ENCODE measurements at regions not wholly inside any gene's neighbourhood (a gene's known extent, or its start where the extent isn't known, plus 50 kb on each side); places are given as distances from the start of the nearest gene placed in this dataset.

DNA sequence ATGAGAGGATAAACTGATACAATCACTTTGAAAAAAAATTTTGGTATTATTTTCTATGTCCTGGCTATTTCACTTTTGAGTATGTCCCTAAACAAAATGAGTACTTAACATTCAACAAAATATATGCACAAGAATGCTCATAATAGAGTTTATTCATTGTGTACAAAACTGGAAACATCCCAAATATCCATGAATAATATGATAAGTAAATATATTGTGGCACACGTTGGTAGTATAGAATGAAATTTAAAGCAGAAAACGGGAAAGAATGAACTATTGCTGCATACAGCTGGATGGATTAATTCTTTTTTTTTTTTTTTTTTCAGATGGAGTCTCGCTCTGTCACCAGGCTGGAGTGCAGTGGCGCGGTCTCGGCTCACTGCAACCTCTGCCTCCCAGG, 725.2 kb downstream of the LTN1 start:
- H3K9me2 ChIP-seq (ENCODE audit: insufficient read depth): no peaks in the 10 kb centered on the region
- H4K20me1 ChIP-seq (replicated peaks; ENCODE audit: insufficient read depth): no peaks in the 10 kb centered on the region
- no peaks in the 10 kb centered on the region for H3K9me3 Mint-ChIP-seq
- H3K27me3 Mint-ChIP-seq (ENCODE audit: insufficient read depth, low read depth, poor library complexity): no peaks in the 10 kb centered on the region
- DNase-seq (ENCODE audit: low spot score) (no peak), ATAC-seq (no peak)
- no peaks in the 10 kb centered on the region for H3K4me1 Mint-ChIP-seq
- no peaks in the 10 kb centered on the region for H3K36me3 Mint-ChIP-seq (ENCODE audit: low read depth)
- H3K79me2 ChIP-seq (replicated peaks; ENCODE audit: insufficient read depth): no peaks in the 10 kb centered on the region
- TF ChIP-seq, protein P1, sequence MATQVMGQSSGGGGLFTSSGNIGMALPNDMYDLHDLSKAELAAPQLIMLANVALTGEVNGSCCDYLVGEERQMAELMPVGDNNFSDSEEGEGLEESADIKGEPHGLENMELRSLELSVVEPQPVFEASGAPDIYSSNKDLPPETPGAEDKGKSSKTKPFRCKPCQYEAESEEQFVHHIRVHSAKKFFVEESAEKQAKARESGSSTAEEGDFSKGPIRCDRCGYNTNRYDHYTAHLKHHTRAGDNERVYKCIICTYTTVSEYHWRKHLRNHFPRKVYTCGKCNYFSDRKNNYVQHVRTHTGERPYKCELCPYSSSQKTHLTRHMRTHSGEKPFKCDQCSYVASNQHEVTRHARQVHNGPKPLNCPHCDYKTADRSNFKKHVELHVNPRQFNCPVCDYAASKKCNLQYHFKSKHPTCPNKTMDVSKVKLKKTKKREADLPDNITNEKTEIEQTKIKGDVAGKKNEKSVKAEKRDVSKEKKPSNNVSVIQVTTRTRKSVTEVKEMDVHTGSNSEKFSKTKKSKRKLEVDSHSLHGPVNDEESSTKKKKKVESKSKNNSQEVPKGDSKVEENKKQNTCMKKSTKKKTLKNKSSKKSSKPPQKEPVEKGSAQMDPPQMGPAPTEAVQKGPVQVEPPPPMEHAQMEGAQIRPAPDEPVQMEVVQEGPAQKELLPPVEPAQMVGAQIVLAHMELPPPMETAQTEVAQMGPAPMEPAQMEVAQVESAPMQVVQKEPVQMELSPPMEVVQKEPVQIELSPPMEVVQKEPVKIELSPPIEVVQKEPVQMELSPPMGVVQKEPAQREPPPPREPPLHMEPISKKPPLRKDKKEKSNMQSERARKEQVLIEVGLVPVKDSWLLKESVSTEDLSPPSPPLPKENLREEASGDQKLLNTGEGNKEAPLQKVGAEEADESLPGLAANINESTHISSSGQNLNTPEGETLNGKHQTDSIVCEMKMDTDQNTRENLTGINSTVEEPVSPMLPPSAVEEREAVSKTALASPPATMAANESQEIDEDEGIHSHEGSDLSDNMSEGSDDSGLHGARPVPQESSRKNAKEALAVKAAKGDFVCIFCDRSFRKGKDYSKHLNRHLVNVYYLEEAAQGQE (IDR thresholded peaks at IDR 0.05; ENCODE audit: unreplicated experiment): no peak
- TF ChIP-seq EZH2 (IDR thresholded peaks at IDR 0.05; ENCODE audit: low read depth, unreplicated experiment): no peak
- TF ChIP-seq EZH2phosphoT487 (IDR thresholded peaks at IDR 0.05; ENCODE audit: unreplicated experiment): no peak
- no peak for TF ChIP-seq ZNF114 (CRISPR knock-in tag; IDR thresholded peaks at IDR 0.05)
- TF ChIP-seq, protein P2, sequence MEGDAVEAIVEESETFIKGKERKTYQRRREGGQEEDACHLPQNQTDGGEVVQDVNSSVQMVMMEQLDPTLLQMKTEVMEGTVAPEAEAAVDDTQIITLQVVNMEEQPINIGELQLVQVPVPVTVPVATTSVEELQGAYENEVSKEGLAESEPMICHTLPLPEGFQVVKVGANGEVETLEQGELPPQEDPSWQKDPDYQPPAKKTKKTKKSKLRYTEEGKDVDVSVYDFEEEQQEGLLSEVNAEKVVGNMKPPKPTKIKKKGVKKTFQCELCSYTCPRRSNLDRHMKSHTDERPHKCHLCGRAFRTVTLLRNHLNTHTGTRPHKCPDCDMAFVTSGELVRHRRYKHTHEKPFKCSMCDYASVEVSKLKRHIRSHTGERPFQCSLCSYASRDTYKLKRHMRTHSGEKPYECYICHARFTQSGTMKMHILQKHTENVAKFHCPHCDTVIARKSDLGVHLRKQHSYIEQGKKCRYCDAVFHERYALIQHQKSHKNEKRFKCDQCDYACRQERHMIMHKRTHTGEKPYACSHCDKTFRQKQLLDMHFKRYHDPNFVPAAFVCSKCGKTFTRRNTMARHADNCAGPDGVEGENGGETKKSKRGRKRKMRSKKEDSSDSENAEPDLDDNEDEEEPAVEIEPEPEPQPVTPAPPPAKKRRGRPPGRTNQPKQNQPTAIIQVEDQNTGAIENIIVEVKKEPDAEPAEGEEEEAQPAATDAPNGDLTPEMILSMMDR (conservative IDR thresholded peaks at IDR 0.05; ENCODE audit: low read depth in 2 of 2): no peak
- TF ChIP-seq NANOG (IDR thresholded peaks at IDR 0.05; ENCODE audit: borderline replicate concordance): no peak
- no peak for TF ChIP-seq ZNF331 (CRISPR knock-in tag; IDR thresholded peaks at IDR 0.05; ENCODE audit: low read depth)
- TF ChIP-seq, protein P3, sequence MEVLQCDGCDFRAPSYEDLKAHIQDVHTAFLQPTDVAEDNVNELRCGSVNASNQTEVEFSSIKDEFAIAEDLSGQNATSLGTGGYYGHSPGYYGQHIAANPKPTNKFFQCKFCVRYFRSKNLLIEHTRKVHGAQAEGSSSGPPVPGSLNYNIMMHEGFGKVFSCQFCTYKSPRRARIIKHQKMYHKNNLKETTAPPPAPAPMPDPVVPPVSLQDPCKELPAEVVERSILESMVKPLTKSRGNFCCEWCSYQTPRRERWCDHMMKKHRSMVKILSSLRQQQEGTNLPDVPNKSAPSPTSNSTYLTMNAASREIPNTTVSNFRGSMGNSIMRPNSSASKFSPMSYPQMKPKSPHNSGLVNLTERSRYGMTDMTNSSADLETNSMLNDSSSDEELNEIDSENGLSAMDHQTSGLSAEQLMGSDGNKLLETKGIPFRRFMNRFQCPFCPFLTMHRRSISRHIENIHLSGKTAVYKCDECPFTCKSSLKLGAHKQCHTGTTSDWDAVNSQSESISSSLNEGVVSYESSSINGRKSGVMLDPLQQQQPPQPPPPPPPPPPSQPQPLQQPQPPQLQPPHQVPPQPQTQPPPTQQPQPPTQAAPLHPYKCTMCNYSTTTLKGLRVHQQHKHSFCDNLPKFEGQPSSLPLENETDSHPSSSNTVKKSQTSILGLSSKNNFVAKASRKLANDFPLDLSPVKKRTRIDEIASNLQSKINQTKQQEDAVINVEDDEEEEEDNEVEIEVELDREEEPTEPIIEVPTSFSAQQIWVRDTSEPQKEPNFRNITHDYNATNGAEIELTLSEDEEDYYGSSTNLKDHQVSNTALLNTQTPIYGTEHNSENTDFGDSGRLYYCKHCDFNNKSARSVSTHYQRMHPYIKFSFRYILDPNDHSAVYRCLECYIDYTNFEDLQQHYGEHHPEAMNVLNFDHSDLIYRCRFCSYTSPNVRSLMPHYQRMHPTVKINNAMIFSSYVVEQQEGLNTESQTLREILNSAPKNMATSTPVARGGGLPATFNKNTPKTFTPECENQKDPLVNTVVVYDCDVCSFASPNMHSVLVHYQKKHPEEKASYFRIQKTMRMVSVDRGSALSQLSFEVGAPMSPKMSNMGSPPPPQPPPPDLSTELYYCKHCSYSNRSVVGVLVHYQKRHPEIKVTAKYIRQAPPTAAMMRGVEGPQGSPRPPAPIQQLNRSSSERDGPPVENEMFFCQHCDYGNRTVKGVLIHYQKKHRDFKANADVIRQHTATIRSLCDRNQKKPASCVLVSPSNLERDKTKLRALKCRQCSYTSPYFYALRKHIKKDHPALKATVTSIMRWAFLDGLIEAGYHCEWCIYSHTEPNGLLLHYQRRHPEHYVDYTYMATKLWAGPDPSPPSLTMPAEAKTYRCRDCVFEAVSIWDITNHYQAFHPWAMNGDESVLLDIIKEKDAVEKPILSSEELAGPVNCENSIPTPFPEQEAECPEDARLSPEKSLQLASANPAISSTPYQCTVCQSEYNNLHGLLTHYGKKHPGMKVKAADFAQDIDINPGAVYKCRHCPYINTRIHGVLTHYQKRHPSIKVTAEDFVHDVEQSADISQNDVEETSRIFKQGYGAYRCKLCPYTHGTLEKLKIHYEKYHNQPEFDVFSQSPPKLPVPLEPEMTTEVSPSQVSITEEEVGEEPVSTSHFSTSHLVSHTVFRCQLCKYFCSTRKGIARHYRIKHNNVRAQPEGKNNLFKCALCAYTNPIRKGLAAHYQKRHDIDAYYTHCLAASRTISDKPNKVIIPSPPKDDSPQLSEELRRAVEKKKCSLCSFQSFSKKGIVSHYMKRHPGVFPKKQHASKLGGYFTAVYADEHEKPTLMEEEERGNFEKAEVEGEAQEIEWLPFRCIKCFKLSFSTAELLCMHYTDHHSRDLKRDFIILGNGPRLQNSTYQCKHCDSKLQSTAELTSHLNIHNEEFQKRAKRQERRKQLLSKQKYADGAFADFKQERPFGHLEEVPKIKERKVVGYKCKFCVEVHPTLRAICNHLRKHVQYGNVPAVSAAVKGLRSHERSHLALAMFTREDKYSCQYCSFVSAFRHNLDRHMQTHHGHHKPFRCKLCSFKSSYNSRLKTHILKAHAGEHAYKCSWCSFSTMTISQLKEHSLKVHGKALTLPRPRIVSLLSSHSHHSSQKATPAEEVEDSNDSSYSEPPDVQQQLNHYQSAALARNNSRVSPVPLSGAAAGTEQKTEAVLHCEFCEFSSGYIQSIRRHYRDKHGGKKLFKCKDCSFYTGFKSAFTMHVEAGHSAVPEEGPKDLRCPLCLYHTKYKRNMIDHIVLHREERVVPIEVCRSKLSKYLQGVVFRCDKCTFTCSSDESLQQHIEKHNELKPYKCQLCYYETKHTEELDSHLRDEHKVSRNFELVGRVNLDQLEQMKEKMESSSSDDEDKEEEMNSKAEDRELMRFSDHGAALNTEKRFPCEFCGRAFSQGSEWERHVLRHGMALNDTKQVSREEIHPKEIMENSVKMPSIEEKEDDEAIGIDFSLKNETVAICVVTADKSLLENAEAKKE (CRISPR knock-in tag; IDR thresholded peaks at IDR 0.05): no peak
- no peaks in the 10 kb centered on the region for H3K4me1 ChIP-seq (ENCODE audit: insufficient read depth)
- no peak overlapping the region for H3K27ac Mint-ChIP-seq
- H2AFZ ChIP-seq: no peak overlapping the region
- no peaks in the 10 kb centered on the region for H3K36me3 ChIP-seq (ENCODE audit: insufficient read depth)
- H3K27me3 ChIP-seq (ENCODE audit: insufficient read depth): no peaks in the 10 kb centered on the region
- H3K4me3 ChIP-seq: no peak overlapping the region
- H3K4me2 ChIP-seq: no peak overlapping the region
- H3F3A ChIP-seq (replicated peaks; ENCODE audit: low read depth): no peaks in the 10 kb centered on the region
- no peak overlapping the region for H3K27ac ChIP-seq (ENCODE audit: low read depth)
- no peak overlapping the region for H3K4me3 Mint-ChIP-seq

Data from GM23338 (cell line).